ENCODE measurements at regions not wholly inside any gene's neighbourhood (a gene's known extent, or its start where the extent isn't known, plus 50 kb on each side); places are given as distances from the start of the nearest gene placed in this dataset.
A peak's percentile ranks its signal among the peaks of the same experiment; 100 is the strongest.
"Not testable (repeated sequence)": the region's sequence is repeated elsewhere in the genome, so short reads cannot be mapped to it uniquely, and the experiment has no call there.

DNA sequence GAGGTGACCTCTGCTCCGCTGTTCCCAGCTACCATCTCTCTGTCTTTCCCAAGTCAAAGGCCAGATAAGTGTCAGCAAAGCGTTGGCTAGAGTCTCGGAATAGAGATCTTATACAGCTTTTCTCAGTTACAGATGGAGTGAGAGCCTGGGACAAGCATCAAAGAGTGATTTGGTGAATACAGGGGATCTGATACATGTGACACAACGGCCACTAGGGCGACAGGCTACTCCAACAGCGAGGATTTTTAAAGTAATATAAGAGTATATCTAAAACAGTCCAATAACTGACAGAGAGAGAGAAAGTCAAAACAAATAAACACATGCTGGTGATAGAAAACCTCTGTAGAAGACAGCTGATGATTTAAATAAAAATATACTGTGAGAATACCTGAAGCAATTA is 433.1 kb upstream of the SMIM31 start:
- DNase-seq (ENCODE audit: low read depth): no peak

DNA sequence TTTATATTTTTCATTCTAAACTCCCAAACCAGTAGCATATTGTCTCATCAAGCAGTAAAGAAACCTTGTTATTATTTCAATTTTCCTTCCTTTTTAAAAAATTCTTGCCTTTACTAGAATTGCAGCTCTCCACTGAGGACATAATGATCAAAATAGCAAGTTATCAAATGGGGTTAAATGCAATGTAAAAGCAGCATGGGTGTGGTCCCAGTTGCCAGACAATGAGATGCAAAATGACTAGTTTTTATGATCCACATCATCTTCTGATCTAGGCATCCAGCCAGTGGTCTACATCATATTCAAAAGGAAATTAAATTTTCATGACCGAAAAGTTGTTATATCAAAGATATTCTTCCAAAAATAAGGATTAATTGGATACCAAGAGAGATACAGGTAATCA is 427.9 kb upstream of the SMIM31 start:
- no peak for DNase-seq (ENCODE audit: low read depth)

DNA sequence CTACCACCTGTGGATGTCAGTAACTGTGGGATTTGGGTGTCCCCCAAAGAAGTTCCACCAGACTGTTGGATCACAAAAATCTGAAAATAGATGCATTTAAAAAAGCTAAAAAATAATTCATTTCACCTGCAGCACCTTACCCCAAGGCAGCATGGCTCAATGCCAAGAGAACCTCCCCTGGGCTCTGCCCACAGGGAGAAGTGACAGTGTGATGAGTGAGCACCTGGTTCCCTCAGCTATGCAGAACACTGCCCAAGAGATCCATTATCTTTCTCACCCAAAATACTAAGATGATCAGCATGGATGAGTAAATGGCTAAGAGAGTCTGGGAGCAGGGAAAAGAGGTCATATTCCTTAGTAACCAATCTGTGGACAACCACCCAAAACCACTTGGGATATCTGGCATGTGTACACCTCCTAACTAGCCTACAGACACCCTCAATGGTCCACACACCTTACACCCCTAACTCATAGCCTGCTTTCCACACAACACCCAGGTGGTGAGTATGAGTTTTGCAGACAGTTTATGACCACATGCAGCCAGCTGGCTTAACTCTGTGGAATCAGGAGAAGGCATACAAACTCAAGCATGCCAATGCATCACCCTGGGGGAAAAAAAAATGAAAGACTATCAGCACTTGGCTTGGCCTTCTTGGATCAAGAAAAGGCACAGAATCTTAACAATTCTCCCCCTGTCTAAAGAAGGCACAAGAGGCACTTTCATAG is 416.5 kb upstream of the SMIM31 start:
- no peak for DNase-seq (ENCODE audit: low read depth)

DNA sequence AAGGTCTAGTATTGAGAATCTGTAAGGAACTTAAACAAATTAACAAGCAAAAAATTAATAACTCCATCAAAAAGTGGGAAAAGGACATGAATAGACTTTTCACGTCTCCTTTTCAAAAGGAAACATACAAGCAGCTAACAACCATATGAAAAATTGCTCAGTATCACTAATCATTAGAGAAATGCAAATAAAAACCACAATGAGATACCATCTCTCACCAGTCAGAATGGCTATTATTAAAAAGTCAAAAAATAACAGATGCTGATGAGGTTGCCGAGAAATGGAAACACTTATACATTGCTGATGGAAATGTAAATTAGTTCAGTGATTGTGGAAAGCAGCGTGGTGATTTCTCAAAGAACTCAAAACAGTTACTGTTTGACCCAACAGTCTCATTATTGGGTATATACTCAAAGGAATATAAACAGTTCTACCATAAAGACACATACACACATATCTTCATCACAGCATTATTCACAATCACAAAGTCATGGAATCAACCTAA is 410.4 kb upstream of the SMIM31 start:
- no peak for DNase-seq (ENCODE audit: low read depth)

DNA sequence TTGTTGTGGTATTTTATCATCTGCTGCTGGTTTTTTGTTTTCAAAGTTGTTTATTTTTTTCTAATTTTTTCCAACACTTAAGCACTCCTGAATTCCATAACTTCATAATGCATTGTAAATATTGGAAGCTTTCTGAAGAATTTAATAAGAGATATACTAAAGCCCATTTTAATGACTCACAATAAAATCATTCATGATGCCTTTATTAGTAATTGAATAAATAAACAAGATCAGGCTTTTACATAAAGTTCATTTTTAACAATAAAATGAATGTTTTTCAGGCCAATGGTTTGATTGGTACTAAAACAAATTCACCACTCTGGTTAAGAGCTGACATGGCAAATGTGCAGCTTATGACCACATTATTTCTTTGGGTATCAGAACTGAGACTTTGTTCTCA is 408.2 kb upstream of the SMIM31 start:
- DNase-seq (ENCODE audit: low read depth): no peak

DNA sequence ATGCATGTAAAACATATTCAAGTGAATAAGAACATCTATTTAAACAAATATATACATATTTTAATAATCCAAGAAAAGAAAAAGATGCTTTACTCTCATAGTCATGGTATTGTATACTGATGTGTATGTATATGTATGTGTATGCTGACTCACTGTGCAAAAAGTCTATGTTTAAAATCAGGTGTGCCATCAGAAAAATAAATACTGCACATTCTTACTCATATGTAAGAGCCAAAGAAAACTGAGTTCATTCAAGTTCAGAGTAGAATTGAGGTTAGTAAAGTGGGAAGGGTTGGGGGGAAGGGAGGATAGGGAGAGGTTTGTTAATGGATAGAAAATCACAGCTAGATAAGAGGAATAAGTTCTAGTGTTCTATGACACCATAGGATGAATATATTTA is 403.9 kb upstream of the SMIM31 start:
- no peak for DNase-seq (ENCODE audit: low read depth)

DNA sequence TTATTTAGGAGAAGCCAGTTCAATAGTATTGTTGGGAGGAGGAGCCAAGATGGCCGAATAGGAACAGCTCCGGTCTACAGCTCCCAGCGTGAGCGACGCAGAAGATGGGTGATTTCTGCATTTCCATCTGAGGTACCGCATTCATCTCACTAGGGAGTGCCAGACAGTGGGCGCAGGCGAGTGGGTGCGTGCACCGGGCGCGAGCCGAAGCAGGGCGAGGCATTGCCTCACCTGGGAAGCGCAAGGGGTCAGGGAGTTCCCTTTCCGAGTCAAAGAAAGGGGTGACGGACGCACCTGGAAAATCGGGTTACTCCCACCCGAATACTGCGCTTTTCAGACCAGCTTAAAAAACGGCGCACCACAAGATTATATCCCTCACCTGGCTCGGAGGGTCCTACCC is 403.2 kb upstream of the SMIM31 start:
- not testable (repeated sequence) for DNase-seq (ENCODE audit: low read depth)

DNA sequence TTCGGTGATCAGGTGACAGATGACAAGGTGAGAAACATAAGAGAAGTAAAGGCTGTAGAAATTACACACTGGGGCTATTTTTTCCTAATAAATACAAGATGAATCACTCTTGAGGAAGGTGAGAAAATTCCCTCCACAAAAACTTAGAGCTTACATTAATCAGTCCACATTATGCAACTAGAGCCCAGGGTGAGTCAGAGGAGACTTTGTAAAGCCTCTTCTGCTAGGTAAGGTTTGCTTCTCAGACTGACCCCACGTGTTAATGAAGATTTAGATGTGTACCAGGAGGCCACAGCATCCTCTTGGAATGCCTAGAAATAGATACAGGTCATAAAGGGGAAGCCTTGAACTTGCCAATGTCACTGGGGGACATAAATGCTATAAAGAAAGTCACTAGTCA is 396.0 kb upstream of the SMIM31 start:
- no peak for DNase-seq (ENCODE audit: low read depth)

DNA sequence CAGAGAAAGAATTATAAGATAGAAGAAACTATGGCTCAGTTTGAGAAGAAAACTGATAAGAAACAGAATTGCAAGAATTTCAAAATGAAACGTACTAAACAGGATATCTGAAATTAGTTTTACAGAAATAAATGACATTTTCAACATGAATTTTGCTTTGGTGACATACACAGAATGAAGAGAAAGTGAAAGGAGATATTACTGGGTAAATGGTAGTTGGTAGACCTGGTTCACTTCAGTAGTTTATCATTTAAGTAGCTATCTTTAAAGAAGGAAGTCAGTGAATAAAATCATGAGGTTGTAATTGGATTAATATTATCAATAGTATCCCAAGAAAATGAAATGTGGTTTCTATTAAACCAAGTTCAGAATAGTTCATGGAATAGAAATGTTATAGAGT is 395.5 kb upstream of the SMIM31 start:
- DNase-seq (ENCODE audit: low read depth): no peak

DNA sequence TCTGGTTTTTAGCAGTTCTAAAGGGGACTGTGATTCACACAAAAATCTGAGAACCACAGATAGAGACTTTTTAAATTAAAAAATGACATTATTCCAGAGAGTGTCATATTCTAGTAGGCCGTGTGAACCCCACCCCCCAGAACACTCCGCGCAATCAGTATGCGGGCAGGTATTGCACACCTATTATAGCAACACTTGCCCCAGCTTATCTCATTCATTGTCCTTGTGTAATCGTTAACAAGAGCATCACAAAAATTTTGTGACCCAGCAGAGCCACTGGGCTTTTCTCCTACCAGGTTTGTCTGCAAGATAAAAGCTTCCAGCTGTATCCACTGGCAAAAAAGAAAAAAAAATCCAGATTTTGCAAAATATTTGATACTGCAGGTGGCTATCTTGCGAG is 394.1 kb upstream of the SMIM31 start:
- DNase-seq (ENCODE audit: low read depth): no peak

DNA sequence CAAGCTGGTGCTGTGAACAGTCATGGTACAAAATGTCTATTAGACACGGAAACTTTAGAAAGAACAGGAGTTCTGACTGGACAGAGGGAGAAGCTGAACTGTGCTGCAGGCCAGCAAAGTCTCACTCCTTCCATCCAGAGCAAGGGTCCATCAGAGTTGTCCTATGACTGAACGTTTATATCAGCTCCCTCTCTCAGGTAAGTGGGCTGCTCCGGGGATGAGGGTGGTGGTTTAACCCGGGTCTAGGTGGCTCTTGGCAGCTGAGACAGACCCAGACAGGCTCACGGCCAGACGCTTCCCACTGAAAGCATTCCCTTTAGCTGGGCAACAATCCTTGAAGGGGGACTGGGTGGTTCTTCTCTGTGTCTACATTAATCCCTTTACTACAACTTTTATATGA is 385.0 kb upstream of the SMIM31 start:
- DNase-seq (ENCODE audit: low read depth): no peak

DNA sequence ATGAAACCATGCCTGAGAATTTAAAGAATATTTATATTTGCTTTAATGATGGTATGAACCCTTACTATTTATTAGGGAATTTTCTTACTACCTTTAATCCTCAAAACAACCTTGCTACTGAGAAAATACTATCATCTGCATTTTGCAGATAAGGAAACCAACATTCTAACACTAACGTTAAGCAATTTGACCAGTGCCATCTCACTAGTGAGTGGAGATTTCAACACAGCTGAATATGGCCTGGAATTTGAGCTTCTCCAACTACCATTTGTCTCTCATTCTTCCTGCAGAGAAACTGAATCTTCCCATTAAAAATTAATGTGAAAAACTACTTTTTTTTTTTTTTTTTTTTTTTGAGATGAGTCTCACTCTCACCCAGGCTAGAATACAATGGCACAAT is 380.9 kb upstream of the SMIM31 start:
- DNase-seq (ENCODE audit: low read depth): no peak

DNA sequence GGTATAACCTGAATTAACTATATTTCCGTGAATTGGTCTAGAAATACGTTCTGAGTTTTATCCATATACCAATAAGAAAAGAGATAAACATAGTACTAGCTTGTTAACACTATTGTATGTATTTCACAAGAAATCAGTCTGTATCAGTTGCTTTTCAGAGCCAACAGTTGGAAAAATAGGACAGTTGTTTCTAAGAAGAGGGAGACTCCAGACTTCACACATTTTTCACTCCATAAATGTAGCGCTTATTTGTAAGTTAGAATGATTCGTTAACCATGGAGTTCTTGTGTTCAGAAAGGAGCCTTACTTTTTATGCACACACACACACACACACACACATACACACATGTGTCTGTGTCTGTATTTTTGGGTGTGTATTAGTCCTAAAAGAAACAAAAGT is 376.7 kb upstream of the SMIM31 start:
- DNase-seq (ENCODE audit: low read depth): no peak

DNA sequence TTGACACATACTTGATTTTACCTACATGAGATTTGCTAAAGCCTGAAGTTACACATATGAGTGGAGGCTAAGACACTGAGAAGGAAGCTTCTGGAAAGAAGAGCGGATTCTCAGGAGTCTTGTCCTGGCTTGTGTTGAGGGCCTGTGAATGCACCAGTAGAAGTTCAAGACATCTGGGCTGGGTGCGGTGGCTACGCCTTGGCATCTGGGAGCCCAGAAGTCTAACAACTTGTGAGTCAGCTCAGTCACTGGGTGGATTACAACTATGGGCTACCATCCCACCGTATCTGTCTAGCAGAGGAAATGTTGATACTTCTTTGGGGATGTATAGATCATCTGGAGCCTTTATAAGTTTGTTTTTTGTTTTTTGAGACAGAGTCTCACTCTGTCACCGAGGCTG is 375.6 kb upstream of the SMIM31 start:
- DNase-seq (ENCODE audit: low read depth): no peak

DNA sequence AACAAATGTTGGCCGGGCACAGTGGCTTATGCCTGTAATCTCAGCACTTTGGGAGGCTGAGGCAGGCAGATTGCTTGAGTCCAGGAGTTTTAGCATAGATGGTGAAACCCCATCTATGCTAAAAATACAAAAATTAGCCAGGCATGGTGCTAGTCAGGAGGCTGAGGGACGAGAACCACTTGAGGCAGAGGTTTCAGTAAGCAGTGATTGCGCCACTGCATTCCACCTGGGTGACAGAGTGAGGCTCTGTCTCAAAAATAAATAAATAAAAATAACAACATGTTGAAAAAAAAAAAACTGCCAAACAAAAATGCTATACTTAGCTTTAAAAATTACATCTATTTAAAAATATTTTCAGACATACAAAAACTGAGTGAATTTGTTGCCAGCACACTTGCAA is 374.2 kb upstream of the SMIM31 start:
- no peak for DNase-seq (ENCODE audit: low read depth)

DNA sequence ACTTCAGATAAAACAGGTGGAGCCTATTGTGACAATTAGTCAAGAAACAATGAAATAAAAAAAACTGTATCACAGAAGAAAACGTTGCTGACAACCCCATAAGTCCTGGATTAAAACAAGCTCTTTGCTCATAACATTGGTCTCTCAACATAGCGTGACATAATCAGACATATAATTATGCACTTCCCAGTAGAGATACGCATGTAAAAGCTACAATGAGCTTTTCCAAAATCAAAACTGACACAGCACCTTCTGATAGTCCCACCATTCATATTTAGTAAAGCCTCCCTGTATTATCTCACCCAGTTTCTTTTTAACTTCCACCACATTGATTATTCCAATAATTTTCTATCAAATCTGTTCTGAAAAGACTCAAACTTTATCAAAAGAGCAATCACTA is 372.1 kb upstream of the SMIM31 start:
- no peak for DNase-seq (ENCODE audit: low read depth)

DNA sequence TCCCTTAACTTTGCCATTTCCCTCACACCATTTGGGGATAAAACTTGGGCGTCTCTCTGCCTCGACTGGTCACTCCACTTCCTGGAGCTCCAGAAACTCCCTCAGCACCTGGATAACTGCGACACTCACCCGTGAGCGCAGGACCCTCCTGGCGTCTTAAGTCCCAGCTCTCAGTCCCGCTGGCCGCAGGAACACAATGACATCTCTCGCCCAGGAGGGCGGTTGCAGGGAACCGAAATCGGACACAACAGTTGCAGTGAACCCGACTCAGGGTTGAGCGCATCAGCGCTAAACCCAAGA is 370.9 kb upstream of the SMIM31 start:
- no peak for DNase-seq (ENCODE audit: low read depth)

DNA sequence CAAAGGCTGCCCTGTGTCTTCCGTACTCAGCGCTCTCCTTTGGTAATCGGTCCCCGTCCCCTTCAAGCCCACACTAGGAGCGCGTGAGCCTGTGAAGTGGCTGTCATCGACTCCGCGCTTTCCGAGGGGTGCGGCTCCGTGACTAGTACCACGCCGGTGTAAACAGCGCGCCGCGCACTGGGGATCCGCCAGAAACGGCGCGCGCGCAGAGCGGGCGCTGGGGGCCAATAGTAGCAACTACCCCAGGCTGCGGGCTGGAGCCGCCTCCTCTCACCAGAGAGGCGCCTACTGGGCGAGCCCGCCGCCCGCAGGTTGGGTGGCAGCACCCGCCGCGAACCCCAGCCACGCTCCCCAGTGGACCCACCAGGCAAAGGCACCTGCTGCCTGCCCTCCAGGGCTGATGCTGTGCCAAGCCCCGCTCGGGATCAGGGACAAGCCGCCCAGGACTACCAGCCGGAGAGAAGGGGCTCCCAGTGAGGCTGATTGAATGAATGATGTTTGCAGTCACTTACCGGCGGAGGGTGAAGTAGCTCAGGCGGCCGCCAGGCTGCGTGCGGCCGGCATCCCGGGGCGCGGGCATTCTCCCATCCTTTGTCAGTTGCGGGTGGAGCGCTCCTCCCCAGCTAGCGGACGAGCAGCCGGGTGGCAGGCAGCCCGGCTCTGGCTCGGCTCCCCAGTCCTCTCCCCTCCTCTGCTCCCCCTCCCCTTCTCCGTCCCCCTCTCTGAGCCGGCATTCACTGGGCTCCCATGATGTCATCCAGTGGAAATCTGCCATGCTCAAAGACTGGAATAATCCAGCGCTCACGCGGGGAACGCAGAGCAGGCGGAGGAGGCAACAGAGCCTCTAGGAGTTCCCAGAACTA is 370.3 kb upstream of the SMIM31 start:
- DNase-seq (ENCODE audit: low read depth): peak; percentile 15

DNA sequence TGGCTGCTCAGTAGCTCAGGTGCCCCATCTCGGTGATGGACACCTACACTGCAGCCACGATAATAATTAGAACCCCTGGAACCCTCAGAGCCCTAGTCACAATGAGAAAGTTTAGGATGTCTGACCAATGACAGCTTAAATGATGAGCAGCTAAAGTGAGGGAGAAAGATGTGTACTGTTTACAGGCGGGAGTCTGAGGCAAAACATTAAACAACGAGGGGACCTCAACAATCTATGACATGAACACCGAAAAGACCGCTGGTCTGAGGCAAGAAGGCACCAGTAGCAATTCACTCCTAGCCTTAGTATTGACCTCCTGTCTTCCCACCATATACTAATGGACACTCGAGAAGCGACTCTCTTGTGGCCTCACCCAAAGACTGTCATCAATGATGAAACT is 369.5 kb upstream of the SMIM31 start:
- DNase-seq (ENCODE audit: low read depth): no peak

DNA sequence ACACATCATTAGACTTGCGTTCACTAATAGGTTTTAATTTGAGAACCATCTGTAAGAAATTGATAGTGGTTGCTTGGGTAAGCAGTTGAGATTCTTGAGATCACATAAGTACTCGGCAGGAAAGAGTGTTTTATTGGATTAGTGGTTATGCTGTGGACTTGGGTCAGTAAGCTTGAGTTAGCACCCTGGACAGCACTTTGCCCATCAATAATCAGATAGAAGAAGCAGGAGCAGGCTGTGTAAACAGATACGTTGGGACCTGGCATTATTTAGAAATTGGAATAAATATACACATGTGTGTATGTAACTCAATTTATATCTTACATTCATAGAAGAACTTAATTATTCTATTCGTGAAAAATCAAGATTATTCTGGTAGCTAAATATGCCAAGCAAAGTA is 357.5 kb upstream of the SMIM31 start:
- DNase-seq (ENCODE audit: low read depth): no peak

DNA sequence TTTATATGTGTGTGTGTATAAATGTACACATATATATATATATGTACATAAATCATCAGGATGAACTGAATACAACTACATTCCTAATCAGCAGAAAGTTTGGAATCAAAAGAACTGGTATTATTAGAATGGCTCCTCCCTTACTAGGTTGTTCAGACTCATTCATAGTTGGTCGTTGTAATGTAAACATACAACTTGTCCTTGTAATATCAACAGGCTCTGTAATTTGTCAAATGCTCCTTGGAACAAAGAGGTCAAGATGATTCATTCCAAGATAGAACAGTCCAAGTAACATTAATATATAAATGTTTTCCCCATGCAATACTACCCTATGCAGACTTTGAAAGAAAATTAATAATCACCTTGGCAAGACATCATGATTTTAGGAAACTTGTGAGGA is 351.4 kb upstream of the SMIM31 start:
- DNase-seq (ENCODE audit: low read depth): no peak

DNA sequence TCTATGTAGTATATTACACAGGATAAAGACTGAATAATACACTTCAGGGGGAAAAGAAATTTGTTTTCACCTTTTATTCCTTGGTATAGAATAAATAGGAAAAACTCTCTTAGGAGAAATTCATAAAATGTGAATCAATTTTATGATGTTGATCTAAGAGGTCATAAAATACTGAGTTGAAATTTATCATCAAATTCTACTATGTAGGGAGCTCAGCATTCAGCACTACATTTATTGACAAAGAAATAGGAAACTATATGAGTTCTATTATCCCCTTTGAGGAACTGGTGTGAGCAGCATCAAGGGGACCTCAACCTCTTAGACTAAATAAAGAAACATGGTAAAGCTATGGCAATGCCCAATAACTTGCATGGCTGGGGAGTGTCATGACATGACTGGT is 348.2 kb upstream of the SMIM31 start:
- no peak for DNase-seq (ENCODE audit: low read depth)

DNA sequence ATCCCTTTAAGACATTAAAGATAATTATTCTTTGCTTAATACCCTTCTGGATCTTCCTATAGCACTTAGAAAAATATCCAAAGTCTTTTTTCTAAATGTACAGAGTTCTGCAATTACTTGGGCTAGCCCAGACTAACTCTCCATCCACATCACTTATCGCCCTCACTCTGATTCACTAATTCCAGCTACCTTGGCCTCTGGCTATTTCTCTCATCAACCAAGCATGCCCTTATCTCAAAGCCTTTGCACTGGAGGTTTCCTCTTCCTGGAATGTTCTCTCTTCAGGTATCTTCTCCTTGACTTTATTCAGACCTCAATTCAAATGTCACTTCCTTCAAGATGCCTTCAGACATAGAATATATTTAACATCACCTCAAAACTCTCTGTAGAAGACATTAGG is 345.1 kb upstream of the SMIM31 start:
- no peak for DNase-seq (ENCODE audit: low read depth)

DNA sequence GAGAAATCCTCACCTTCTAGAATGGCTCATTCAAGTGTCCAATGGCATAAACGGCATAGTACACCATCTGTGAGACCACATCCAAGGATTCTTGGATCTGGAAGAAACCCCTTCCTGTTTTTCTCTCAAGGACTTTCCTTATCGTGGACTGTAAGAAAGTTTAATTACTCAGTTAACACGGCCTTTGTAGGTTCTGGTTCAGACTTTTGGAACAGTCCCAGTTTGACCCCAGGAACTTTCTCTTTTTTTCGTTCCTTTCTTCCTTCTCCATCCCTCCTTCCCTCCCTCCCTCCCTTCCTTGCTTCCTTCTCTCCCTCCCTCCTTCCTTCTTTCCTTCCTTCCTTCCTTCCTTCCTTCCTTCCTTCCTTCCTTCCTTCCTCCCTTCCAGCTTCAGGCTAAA is 343.5 kb upstream of the SMIM31 start:
- DNase-seq (ENCODE audit: low read depth): no peak

All from stromal cell of bone marrow (primary cell).